ENCODE measurements at regions not wholly inside any gene's neighbourhood (a gene's known extent, or its start where the extent isn't known, plus 50 kb on each side); places are given as distances from the start of the nearest gene placed in this dataset.

DNA sequence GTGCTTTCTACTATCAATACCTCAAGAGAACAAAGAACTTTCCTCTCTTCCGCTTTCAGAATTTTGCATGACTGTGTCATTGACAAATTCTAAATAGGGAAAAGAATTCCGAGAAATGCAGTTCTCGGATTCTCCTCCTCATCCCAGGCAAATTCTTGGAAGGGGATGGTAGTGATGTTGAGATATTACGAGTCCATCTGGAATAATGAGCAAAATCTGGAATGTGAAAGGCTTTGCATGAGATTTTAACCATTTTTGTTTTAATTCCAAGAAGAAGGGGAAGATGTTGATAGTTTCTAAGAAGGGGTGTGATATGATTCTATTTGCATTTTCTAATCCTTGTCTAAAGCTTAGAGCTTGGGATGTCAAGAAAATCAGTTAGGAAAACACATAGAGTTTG lies 127.1 kb upstream of the DOCK10 start:
- TF ChIP-seq, protein P1, sequence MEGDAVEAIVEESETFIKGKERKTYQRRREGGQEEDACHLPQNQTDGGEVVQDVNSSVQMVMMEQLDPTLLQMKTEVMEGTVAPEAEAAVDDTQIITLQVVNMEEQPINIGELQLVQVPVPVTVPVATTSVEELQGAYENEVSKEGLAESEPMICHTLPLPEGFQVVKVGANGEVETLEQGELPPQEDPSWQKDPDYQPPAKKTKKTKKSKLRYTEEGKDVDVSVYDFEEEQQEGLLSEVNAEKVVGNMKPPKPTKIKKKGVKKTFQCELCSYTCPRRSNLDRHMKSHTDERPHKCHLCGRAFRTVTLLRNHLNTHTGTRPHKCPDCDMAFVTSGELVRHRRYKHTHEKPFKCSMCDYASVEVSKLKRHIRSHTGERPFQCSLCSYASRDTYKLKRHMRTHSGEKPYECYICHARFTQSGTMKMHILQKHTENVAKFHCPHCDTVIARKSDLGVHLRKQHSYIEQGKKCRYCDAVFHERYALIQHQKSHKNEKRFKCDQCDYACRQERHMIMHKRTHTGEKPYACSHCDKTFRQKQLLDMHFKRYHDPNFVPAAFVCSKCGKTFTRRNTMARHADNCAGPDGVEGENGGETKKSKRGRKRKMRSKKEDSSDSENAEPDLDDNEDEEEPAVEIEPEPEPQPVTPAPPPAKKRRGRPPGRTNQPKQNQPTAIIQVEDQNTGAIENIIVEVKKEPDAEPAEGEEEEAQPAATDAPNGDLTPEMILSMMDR (IDR thresholded peaks at IDR 0.05): no peak
- TF ChIP-seq POLR2A (IDR thresholded peaks at IDR 0.05): no peak

Measured in testis (tissue), 2 donors.